B cell (primary cell): ENCODE measurements at regions not wholly inside any gene's neighbourhood (a gene's known extent, or its start where the extent isn't known, plus 50 kb on each side); places are given as distances from the start of the nearest gene placed in this dataset.

Source experiments
- ATAC-seq: fragments of 200-7000 bp; cut with Tn5 transposase; one replicate; pipeline ENCODE4 v1.10.0; 2021; ENCODE audit warnings: low read depth, mild to moderate bottlenecking, moderate number of reproducible peaks, moderate library complexity
- CTCF ChIA-PET: fragments of 350-600 bp; sonication (Branson Sonifier 250); formaldehyde crosslinking; loops from one replicate; lab custom pipeline; 2021; ENCODE audit warnings: antibody characterized with exemption, inconsistent platforms; lab: Charles Lee
- POLR2A ChIA-PET: fragments of 350-600 bp; sonication (Branson Sonifier 250); formaldehyde crosslinking; loops from one replicate; lab custom pipeline; 2021; ENCODE audit warnings: antibody characterized with exemption; lab: Charles Lee
- DNase-seq: peaks from one replicate; pipeline ENCODE4 v3.0.0; 2013
- H2AFZ ChIP-seq: 2 replicates; pipeline ENCODE4 v1.6.1; 2012; ENCODE audit warnings: mild to moderate bottlenecking, low read depth, low read length; ENCODE audit not compliant: insufficient read depth, poor library complexity, severe bottlenecking
- H3K27ac ChIP-seq, 2 donors: 1 replicate in 1 of 2; 2 replicates in 1 of 2; pipeline ENCODE4 v1.5.1; 2012 to 2013; ENCODE audit warnings: low read length in 2 of 2, mild to moderate bottlenecking in 2 of 2, moderate library complexity in 1 of 2
- H3K27me3 ChIP-seq, 4 experiments: fragments of 200-600 bp in 1 of 4; sonication (generic) in 1 of 4; replicated peaks in 1 of 4; 1 replicate in 2 of 4; 2 replicates in 2 of 4; pipeline versions ENCODE4 v1.6.1 to v1.7.0; 2013 to 2016; ENCODE audit warnings: low read length in 3 of 4, mild to moderate bottlenecking in 2 of 4, mixed read lengths in 1 of 4, moderate library complexity in 1 of 4; ENCODE audit not compliant: insufficient read depth in 4 of 4, control insufficient read depth in 3 of 4; ENCODE audit errors: control extremely low read depth in 1 of 4
- H3K36me3 ChIP-seq, 2 experiments: replicated peaks in 1 of 2; 1 replicate in 1 of 2; 2 replicates in 1 of 2; pipeline versions ENCODE4 v1.6.1 to v1.7.1; 2013; ENCODE audit warnings: low read length in 1 of 2; ENCODE audit not compliant: insufficient read depth in 2 of 2, control insufficient read depth in 1 of 2; ENCODE audit errors: control extremely low read depth in 1 of 2, extremely low read depth in 1 of 2
- H3K4me1 ChIP-seq, 2 donors: fragments of 200-600 bp in 1 of 2; sonication (generic) in 1 of 2; 1 replicate in 1 of 2; 2 replicates in 1 of 2; pipeline versions ENCODE4 v1.5.1 to v1.6.1; 2013 to 2017; ENCODE audit warnings: low read length in 2 of 2; ENCODE audit not compliant: control insufficient read depth in 2 of 2, insufficient read depth in 2 of 2
- H3K4me2 ChIP-seq: replicated peaks from 2 replicates; pipeline ENCODE3; 2012; ENCODE audit warnings: mild to moderate bottlenecking, low read depth, low read length; ENCODE audit not compliant: poor library complexity, severe bottlenecking
- H3K4me3 ChIP-seq, 5 experiments: fragments of 200-600 bp in 1 of 5; sonication (generic) in 1 of 5; 1 replicate in 3 of 5; 2 replicates in 2 of 5; pipeline versions ENCODE4 v1.5.1 to v1.7.0; 2011 to 2016; ENCODE audit warnings: low read length in 4 of 5, mild to moderate bottlenecking in 4 of 5, low read depth in 2 of 5, control low read depth in 1 of 5, moderate library complexity in 1 of 5; ENCODE audit not compliant: insufficient read depth in 1 of 5; ENCODE audit errors: control extremely low read depth in 1 of 5, extremely low read depth in 1 of 5
- H3K79me2 ChIP-seq: fragments of 200-600 bp; sonication (generic); one replicate; pipeline ENCODE4 v1.6.0; 2016; ENCODE audit warnings: low read length; ENCODE audit not compliant: control insufficient read depth, insufficient read depth
- H3K9ac ChIP-seq: fragments of 200-600 bp; sonication (generic); 2 replicates; pipeline ENCODE4 v1.6.1; 2017; ENCODE audit warnings: mild to moderate bottlenecking, low read length, moderate library complexity
- H3K9me3 ChIP-seq, 3 donors: one replicate each; pipeline versions ENCODE4 v1.6.1 to v1.7.1; 2013; ENCODE audit warnings: low read length in 2 of 3; ENCODE audit not compliant: control insufficient read depth in 2 of 3, insufficient read depth in 1 of 3; ENCODE audit errors: control extremely low read depth in 1 of 3
- H4K20me1 ChIP-seq: 2 replicates; pipeline ENCODE4 v1.6.0; 2012; ENCODE audit warnings: mild to moderate bottlenecking, low read length; ENCODE audit not compliant: insufficient read depth, control insufficient read depth, poor library complexity, severe bottlenecking
- H3K27ac Mint-ChIP-seq: one replicate; pipeline ENCODE4 v1.8.0; 2021; ENCODE audit warnings: mixed read lengths
- H3K27me3 Mint-ChIP-seq: one replicate; pipeline ENCODE4 v1.8.0; 2021; ENCODE audit warnings: mixed read lengths
- H3K4me1 Mint-ChIP-seq: one replicate; pipeline ENCODE4 v1.8.0; 2021; ENCODE audit warnings: mixed read lengths
- H3K4me3 Mint-ChIP-seq: one replicate; pipeline ENCODE4 v1.8.0; 2021; ENCODE audit warnings: mixed read lengths
- H3K9me3 Mint-ChIP-seq: one replicate; pipeline ENCODE4 v1.8.0; 2022; ENCODE audit warnings: mixed read lengths; ENCODE audit not compliant: insufficient read depth
- CTCF ChIP-seq: fragments of 200-600 bp; IDR thresholded peaks from one replicate; pipeline ENCODE4 v1.8.0; 2022; ENCODE audit warnings: antibody characterized with exemption, mild to moderate bottlenecking
- EZH2 ChIP-seq: IDR thresholded peaks from 2 replicates; pipeline ENCODE4 v1.6.1; 2012; ENCODE audit warnings: borderline replicate concordance, low read depth, mild to moderate bottlenecking, moderate library complexity, low read length; ENCODE audit not compliant: insufficient read depth, poor library complexity, severe bottlenecking
- WGBS: methylation state at CpG from one replicate; pipeline ENCODE4 v1.1.5; 2013; ENCODE audit warnings: missing lambda C conversion rate; ENCODE audit not compliant: insufficient coverage; 5-methylcytosine and 5-hydroxymethylcytosine counted together
- intact Hi-C: fragments of 100-400 bp; cut with micrococcal nuclease; formaldehyde crosslinking; loops from one replicate; pipeline ENCODE4 v1.10.0; 2022

GRCh38 chr1:163935738-163936374 lies 614.1 kb downstream of the NUF2 start:
- no peak overlapping the region for H3K27ac ChIP-seq
- H2AFZ ChIP-seq: no peak overlapping the region
- no peak overlapping the region for H3K4me3 Mint-ChIP-seq
- no peaks in the 10 kb centered on the region for H3K27me3 ChIP-seq
- no peak overlapping the region for H3K27ac Mint-ChIP-seq
- no peaks in the 10 kb centered on the region for H3K27me3 Mint-ChIP-seq
- DNase-seq (no peak), ATAC-seq (no peak)
- H3K79me2 ChIP-seq: no peaks in the 10 kb centered on the region
- no peaks in the 10 kb centered on the region for H4K20me1 ChIP-seq
- intact Hi-C loops: no loop called here
- no peaks in the 10 kb centered on the region for H3K4me1 ChIP-seq
- CTCF ChIA-PET: no interaction called here
- TF ChIP-seq CTCF (no peak), EZH2 (no peak)
- no peaks in the 10 kb centered on the region for H3K4me1 Mint-ChIP-seq
- no peak overlapping the region for H3K4me2 ChIP-seq
- peaks cover 0 to 4% (median 0%) of the 10 kb centered on the region in 3 donors for H3K9me3 ChIP-seq
- H3K9me3 Mint-ChIP-seq: no peaks in the 10 kb centered on the region
- POLR2A ChIA-PET: no interaction called here
- no peak overlapping the region for H3K9ac ChIP-seq
- H3K36me3 ChIP-seq: no peaks in the 10 kb centered on the region
- 100% methylated on average over 1 of the region's 3 CpGs for WGBS
- H3K4me3 ChIP-seq: no peak overlapping the region

GRCh38 chr1:163959622-163960021 lies 599.4 kb upstream of the PBX1 start:
- H3K27ac Mint-ChIP-seq: no peak overlapping the region
- no CpG with 5 or more reads among the region's 1 CpG for WGBS
- intact Hi-C loops: no loop called here

More at GRCh38 chr1:163959622-163960021, 599.4 kb upstream of the PBX1 start:
- Mint-ChIP-seq H3K4me3 (no peak overlapping the region), H3K4me1 (no peaks in the 10 kb centered on the region), H3K27me3 (no peaks in the 10 kb centered on the region), H3K9me3 (peaks cover 12% of the 10 kb centered on the region)
- CTCF ChIA-PET: no interaction called here
- Histone ChIP-seq H3K4me3 (no peak overlapping the region), H3K27ac (no peak overlapping the region), H3K36me3 (no peaks in the 10 kb centered on the region), H2AFZ (no peak overlapping the region), H3K9ac (no peak overlapping the region), H3K9me3 (peaks cover 0 to 32% (median 0%) of the 10 kb centered on the region in 3 donors), H3K27me3 (no peaks in the 10 kb centered on the region), H3K79me2 (no peaks in the 10 kb centered on the region), H4K20me1 (no peaks in the 10 kb centered on the region), H3K4me2 (no peak overlapping the region), H3K4me1 (no peaks in the 10 kb centered on the region)
- ATAC-seq: no peak
- no peak for TF ChIP-seq CTCF
- TF ChIP-seq EZH2: no peak
- POLR2A ChIA-PET: no interaction called here
- no peak for DNase-seq
